C4-2B (cell line): ENCODE measurements at regions not wholly inside any gene's neighbourhood (a gene's known extent, or its start where the extent isn't known, plus 50 kb on each side); places are given as distances from the start of the nearest gene placed in this dataset.
"Not testable (repeated sequence)": the region's sequence is repeated elsewhere in the genome, so short reads cannot be mapped to it uniquely, and the experiment has no call there.

Experiments
- H3K27ac ChIP-seq: fragments of 450-650 bp; 2 replicates; pipeline ENCODE4 v1.5.1; 2017
- ZFX ChIP-seq: fragments of 450-650 bp; IDR thresholded peaks from 2 replicates; pipeline ENCODE4 v1.6.1; 2017
- TF ChIP-seq, protein P1 (sequence below): fragments of 450-650 bp; conservative IDR thresholded peaks from 2 replicates; pipeline ENCODE4 v1.5.1; 2017; ENCODE audit warnings: mild to moderate bottlenecking

DNA sequence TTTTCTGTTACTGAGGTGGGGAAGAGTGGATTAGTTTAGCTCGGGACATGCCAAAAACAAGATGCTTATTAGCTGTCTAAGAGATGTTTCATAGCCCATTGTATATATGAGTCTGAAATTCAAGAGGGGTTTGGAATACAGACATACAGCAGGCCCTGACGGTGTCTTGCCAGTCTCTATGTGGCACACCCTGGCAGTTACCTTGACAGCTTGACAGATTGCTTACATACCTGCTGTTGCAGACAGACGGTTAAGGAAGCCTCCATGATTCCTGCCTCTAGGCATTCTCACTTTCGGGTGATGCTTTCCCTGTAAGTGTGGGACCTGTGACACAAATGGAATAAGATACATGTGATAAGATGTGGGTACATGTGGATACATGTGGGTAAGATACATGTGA is 95.0 kb downstream of the QRSL1 start:
- H3K27ac ChIP-seq, result no peak overlapping the region
- TF ChIP-seq, protein P1, sequence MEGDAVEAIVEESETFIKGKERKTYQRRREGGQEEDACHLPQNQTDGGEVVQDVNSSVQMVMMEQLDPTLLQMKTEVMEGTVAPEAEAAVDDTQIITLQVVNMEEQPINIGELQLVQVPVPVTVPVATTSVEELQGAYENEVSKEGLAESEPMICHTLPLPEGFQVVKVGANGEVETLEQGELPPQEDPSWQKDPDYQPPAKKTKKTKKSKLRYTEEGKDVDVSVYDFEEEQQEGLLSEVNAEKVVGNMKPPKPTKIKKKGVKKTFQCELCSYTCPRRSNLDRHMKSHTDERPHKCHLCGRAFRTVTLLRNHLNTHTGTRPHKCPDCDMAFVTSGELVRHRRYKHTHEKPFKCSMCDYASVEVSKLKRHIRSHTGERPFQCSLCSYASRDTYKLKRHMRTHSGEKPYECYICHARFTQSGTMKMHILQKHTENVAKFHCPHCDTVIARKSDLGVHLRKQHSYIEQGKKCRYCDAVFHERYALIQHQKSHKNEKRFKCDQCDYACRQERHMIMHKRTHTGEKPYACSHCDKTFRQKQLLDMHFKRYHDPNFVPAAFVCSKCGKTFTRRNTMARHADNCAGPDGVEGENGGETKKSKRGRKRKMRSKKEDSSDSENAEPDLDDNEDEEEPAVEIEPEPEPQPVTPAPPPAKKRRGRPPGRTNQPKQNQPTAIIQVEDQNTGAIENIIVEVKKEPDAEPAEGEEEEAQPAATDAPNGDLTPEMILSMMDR, result no peak
- TF ChIP-seq ZFX, result no peak

DNA sequence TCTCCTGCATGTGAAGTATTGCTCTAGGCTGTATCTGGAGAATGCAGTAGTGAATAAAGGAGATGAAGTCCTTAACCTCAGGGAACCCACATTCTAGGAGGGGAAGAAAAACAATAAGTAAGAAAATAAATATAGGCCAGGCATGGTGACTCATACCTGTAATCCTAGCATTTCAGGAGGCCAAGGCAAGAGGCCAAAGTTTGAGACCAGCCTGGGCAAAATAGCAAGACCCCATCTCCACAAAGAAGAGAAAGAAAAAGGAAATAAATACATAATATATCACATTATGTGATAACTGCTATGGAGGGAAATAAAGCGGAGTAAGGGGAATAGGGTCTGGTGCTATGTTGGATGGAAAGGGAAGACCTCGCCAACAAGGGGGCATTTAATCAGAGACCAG is 94.0 kb downstream of the QRSL1 start:
- H3K27ac ChIP-seq, result not testable (repeated sequence)

DNA sequence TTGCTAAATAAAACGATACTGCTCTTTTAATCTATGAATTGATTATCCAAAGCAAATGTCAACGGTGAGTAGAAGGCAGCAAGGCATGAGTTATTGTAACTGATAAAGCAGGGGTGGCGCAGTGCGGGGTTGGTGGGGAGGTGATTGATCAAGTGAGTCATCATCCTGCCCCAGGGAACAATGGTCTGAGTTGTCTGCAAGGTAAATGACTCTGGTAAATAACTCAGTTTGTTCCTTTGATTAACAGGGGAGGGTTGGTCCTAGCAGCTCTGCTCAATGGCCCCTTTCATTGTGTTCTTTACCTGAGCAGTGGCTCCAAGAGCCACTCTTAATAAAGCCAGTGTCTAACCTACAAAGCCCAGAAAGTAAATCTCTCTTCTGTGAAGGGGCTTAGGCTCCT is 91.8 kb downstream of the QRSL1 start:
- not testable (repeated sequence) for H3K27ac ChIP-seq
